ENCODE measurements at regions not wholly inside any gene's neighbourhood (a gene's known extent, or its start where the extent isn't known, plus 50 kb on each side); places are given as distances from the start of the nearest gene placed in this dataset.
A peak's percentile ranks its signal among the peaks of the same experiment; 100 is the strongest.

DNA sequence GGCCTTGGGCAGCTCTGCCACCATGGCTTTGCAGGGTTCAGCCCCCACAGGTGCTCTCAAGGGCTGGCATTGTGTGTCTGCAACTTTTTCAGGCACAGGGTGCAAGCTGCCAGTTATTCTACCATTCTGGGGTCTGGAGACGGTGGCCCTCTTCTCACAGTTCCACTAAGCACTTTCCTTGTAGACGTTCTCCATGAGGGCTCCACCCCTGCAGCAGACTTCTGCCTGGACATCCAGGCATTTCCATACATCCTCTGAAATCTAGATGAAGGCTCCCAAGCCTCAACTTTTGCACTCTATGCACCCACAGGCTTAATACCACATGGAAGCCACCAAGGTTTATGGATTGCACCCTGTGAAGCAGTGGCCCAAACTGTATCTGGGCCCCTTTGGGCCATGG, 91.0 kb upstream of the RND3 start:
- H3K27ac ChIP-seq (ENCODE audit: extremely low read depth, low read depth, low read length) = no peak overlapping the region
- no peaks in the 10 kb centered on the region for H3K4me1 ChIP-seq (ENCODE audit: control insufficient read depth, insufficient read depth, low read length)
- ChIA-PET POLR2A (no interaction called here), CTCF (no interaction called here)
- H3K36me3 ChIP-seq (ENCODE audit: control insufficient read depth in 2 of 2, insufficient read depth in 1 of 2, low read length in 2 of 2) = no peaks in the 10 kb centered on the region
- H3K9me3 ChIP-seq (ENCODE audit: control insufficient read depth, insufficient read depth, low read depth, low read length) = no peaks in the 10 kb centered on the region
- H3K4me3 ChIP-seq (ENCODE audit: low read depth, low read length) = no peak overlapping the region
- peak; percentile 95 for TF ChIP-seq SETDB1 (IDR thresholded peaks at IDR 0.05; ENCODE audit: insufficient read length, low read length)
- no peak for TF ChIP-seq ZNF223 (tag by site-specific recombination; IDR thresholded peaks at IDR 0.05)
- TF ChIP-seq TRIM28 (IDR thresholded peaks at IDR 0.05; ENCODE audit: borderline replicate concordance, low read length) = peak; percentile 59; the same call in 1 of the 2 replicates

DNA sequence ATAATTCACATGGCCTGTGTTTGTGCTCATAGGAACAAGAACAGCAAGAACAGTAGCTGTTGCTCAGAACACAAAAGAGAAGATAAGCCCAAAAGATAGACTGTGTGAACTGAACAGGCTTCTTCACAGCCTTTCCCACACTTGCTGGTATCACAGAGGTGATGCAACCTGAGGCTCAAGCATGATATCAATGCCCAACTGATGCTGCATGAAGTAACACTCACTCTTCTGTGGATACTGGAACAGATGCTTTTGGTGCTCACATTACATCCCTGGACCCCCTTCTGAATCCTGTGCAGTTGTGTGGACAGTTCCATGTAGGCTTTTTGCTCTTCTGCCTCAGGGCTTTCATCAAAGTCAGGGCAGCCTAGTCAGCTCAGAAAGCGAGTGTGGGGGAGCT, 88.4 kb upstream of the RND3 start:
- ChIA-PET CTCF (no interaction called here), POLR2A (no interaction called here)
- no peaks in the 10 kb centered on the region for H3K4me1 ChIP-seq (ENCODE audit: control insufficient read depth, insufficient read depth, low read length)
- TF ChIP-seq PRDM4 (tag by site-specific recombination; IDR thresholded peaks at IDR 0.05) = no peak
- peak; percentile 47 for TF ChIP-seq ZNF335 (tag by site-specific recombination; conservative IDR thresholded peaks at IDR 0.05)
- H3K9me3 ChIP-seq (ENCODE audit: control insufficient read depth, insufficient read depth, low read depth, low read length) = no peaks in the 10 kb centered on the region
- H3K4me3 ChIP-seq (ENCODE audit: low read depth, low read length) = no peak overlapping the region
- H3K27ac ChIP-seq (ENCODE audit: extremely low read depth, low read depth, low read length) = no peak overlapping the region
- H3K36me3 ChIP-seq (ENCODE audit: control insufficient read depth in 2 of 2, insufficient read depth in 1 of 2, low read length in 2 of 2) = no peaks in the 10 kb centered on the region

DNA sequence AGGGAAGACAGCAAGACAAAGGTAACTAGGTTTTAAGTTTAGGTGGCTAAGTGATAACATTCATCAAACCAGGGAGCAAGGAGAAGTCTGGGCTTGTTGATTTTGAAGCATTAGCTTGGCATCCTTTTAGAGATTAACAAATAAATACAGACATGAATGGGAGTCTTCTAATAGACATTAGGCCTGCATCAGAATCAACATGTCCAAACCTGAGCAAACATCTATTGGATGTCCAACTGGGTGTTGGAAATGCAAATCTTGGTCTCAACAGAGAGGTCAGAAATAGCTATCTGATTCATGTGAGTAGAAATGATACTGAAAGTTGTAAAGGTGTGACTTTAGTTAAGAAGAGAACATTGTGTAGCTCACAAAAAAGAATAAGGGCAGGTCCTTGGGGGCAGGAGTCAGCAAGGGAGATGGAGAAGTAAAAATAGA, 85.5 kb upstream of the RND3 start:
- ChIA-PET CTCF (interaction anchor here (0.7 kb wide), 1 partner anchor 13 kb away, joined by 3 read pairs; no protein-coding TSS in a partner anchor), POLR2A (no interaction called here)
- no peak overlapping the region for H3K4me3 ChIP-seq (ENCODE audit: low read depth, low read length)
- H3K27ac ChIP-seq (ENCODE audit: extremely low read depth, low read depth, low read length) = no peak overlapping the region
- no peaks in the 10 kb centered on the region for H3K36me3 ChIP-seq (ENCODE audit: control insufficient read depth in 2 of 2, insufficient read depth in 1 of 2, low read length in 2 of 2)
- no peaks in the 10 kb centered on the region for H3K4me1 ChIP-seq (ENCODE audit: control insufficient read depth, insufficient read depth, low read length)
- H3K9me3 ChIP-seq (ENCODE audit: control insufficient read depth, insufficient read depth, low read depth, low read length) = no peaks in the 10 kb centered on the region
- TF ChIP-seq PRDM1 (tag by site-specific recombination; IDR thresholded peaks at IDR 0.05) (no peak), ZNF335 (tag by site-specific recombination; conservative IDR thresholded peaks at IDR 0.05) (no peak), GLIS2 (tag by site-specific recombination; IDR thresholded peaks at IDR 0.05) (no peak), ZNF548 (tag by site-specific recombination; IDR thresholded peaks at IDR 0.05) (no peak)

DNA sequence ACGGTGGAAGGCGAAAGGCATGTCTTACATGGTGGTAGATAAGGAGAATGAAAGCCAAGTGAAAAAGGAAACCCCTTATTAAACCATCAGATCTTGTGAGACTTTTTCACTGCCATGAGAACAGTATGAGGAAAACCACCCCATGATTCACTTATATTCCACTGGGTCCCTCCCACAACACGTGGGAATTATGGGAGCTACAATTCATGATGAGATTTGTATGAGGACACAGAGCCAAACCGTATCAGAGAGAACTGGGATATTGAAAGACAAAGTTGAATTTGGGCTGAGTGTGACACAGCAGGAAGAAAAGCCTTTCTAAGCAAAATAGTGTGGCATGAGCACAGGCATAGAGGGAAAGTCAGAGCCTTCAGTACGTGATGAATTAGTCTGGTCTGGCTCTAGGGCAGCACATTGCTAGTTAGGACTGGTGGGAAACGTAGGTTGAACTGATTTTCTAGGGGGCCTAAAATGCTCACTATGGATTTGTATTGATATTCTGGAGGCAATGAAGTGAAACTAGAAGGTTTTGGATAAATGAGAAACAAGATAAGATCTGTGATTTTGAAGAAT, 84.8 kb upstream of the RND3 start:
- no peak overlapping the region for H3K27ac ChIP-seq (ENCODE audit: extremely low read depth, low read depth, low read length)
- no peaks in the 10 kb centered on the region for H3K36me3 ChIP-seq (ENCODE audit: control insufficient read depth in 2 of 2, insufficient read depth in 1 of 2, low read length in 2 of 2)
- no peaks in the 10 kb centered on the region for H3K9me3 ChIP-seq (ENCODE audit: control insufficient read depth, insufficient read depth, low read depth, low read length)
- CTCF ChIA-PET = interaction anchor here (0.7 kb wide), 1 partner anchor 14 kb away, joined by 3 read pairs; no protein-coding TSS in a partner anchor
- H3K4me1 ChIP-seq (ENCODE audit: control insufficient read depth, insufficient read depth, low read length) = no peaks in the 10 kb centered on the region
- no peak overlapping the region for H3K4me3 ChIP-seq (ENCODE audit: low read depth, low read length)
- POLR2A ChIA-PET = no interaction called here
- TF ChIP-seq MEIS1 (CRISPR knock-in tag; IDR thresholded peaks at IDR 0.05; ENCODE audit: borderline replicate concordance) (no peak), PRDM1 (tag by site-specific recombination; IDR thresholded peaks at IDR 0.05) (no peak), TCF7L2 (IDR thresholded peaks at IDR 0.05; ENCODE audit: borderline replicate concordance, low read depth, low read length) (no peak), ZNF174 (tag by site-specific recombination; IDR thresholded peaks at IDR 0.05) (no peak), ZNF704 (tag by site-specific recombination; IDR thresholded peaks at IDR 0.05) (no peak), SCRT2 (tag by site-specific recombination; IDR thresholded peaks at IDR 0.05) (no peak), ZNF843 (tag by site-specific recombination; IDR thresholded peaks at IDR 0.05) (no peak), YY1 (tag by site-specific recombination; IDR thresholded peaks at IDR 0.05) (no peak), ZNF138 (tag by site-specific recombination; IDR thresholded peaks at IDR 0.05; ENCODE audit: borderline replicate concordance) (no peak), ZNF549 (tag by site-specific recombination; IDR thresholded peaks at IDR 0.05) (no peak), KLF9 (tag by site-specific recombination; IDR thresholded peaks at IDR 0.05; ENCODE audit: low read depth) (no peak)
- TF ChIP-seq, protein P1, sequence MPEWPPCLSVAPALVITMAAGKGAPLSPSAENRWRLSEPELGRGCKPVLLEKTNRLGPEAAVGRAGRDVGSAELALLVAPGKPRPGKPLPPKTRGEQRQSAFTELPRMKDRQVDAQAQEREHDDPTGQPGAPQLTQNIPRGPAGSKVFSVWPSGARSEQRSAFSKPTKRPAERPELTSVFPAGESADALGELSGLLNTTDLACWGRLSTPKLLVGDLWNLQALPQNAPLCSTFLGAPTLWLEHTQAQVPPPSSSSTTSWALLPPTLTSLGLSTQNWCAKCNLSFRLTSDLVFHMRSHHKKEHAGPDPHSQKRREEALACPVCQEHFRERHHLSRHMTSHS (tag by site-specific recombination; IDR thresholded peaks at IDR 0.05) = no peak
- TF ChIP-seq, protein P2, sequence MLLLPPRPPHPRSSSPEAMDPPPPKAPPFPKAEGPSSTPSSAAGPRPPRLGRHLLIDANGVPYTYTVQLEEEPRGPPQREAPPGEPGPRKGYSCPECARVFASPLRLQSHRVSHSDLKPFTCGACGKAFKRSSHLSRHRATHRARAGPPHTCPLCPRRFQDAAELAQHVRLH (tag by site-specific recombination; IDR thresholded peaks at IDR 0.05) = no peak
- TF ChIP-seq, protein P3, sequence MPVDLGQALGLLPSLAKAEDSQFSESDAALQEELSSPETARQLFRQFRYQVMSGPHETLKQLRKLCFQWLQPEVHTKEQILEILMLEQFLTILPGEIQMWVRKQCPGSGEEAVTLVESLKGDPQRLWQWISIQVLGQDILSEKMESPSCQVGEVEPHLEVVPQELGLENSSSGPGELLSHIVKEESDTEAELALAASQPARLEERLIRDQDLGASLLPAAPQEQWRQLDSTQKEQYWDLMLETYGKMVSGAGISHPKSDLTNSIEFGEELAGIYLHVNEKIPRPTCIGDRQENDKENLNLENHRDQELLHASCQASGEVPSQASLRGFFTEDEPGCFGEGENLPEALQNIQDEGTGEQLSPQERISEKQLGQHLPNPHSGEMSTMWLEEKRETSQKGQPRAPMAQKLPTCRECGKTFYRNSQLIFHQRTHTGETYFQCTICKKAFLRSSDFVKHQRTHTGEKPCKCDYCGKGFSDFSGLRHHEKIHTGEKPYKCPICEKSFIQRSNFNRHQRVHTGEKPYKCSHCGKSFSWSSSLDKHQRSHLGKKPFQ (tag by site-specific recombination; IDR thresholded peaks at IDR 0.05) = no peak

Data from HEK293 (cell line).